Ishikawa (cell line): ENCODE measurements at regions not wholly inside any gene's neighbourhood (a gene's known extent, or its start where the extent isn't known, plus 50 kb on each side); places are given as distances from the start of the nearest gene placed in this dataset.

Source experiments
- CEBPB ChIP-seq: IDR thresholded peaks from 2 replicates; pipeline ENCODE4 v1.6.1; 2012
- CREB1 ChIP-seq: IDR thresholded peaks from 2 replicates; pipeline ENCODE4 v1.6.1; 2012; ENCODE audit warnings: low read depth
- EP300 ChIP-seq: IDR thresholded peaks from 2 replicates; pipeline ENCODE4 v1.6.1; 2012; ENCODE audit warnings: borderline replicate concordance
- MAX ChIP-seq: IDR thresholded peaks from 2 replicates; pipeline ENCODE4 v1.6.1; 2012
- RAD21 ChIP-seq: IDR thresholded peaks from 2 replicates; pipeline ENCODE4 v1.6.1; 2012; ENCODE audit warnings: low read depth
- REST ChIP-seq: IDR thresholded peaks from 2 replicates; pipeline ENCODE4 v1.6.1; 2012; ENCODE audit warnings: low read depth, mild to moderate bottlenecking
- TAF1 ChIP-seq: IDR thresholded peaks from 2 replicates; pipeline ENCODE4 v1.6.1; 2012; ENCODE audit warnings: low read depth, mild to moderate bottlenecking
- YY1 ChIP-seq: IDR thresholded peaks from 2 replicates; pipeline ENCODE4 v1.6.1; 2012; ENCODE audit warnings: low read depth

GRCh38 chr17:31704483-31704882, 154.6 kb downstream of the COPRS start:
- no peak for TF ChIP-seq EP300
- no peak for TF ChIP-seq CREB1
- no peak for TF ChIP-seq RAD21
- TF ChIP-seq YY1 = no peak
- TF ChIP-seq REST = no peak
- TF ChIP-seq MAX = no peak
- TF ChIP-seq TAF1 = no peak
- TF ChIP-seq CEBPB = no peak
